Neutrophil (primary cell): ENCODE measurements at regions not wholly inside any gene's neighbourhood (a gene's known extent, or its start where the extent isn't known, plus 50 kb on each side); places are given as distances from the start of the nearest gene placed in this dataset.

Source experiments
- H3K27ac ChIP-seq: fragments of 200-600 bp; sonication (generic); 2 replicates; pipeline ENCODE4 v1.5.1; 2016; ENCODE audit warnings: mild to moderate bottlenecking, moderate library complexity
- H3K27me3 ChIP-seq: fragments of 200-600 bp; sonication (generic); 2 replicates; pipeline ENCODE4 v1.6.0; 2016; ENCODE audit warnings: mild to moderate bottlenecking
- H3K36me3 ChIP-seq: fragments of 200-600 bp; sonication (generic); 2 replicates; pipeline ENCODE4 v1.5.1; 2017
- H3K4me1 ChIP-seq, 2 experiments: fragments of 200-600 bp in 1 of 2; sonication (generic) in 1 of 2; 1 replicate in 1 of 2; 2 replicates in 1 of 2; pipeline versions ENCODE4 v1.5.1 to v1.6.1; 2013 to 2016; ENCODE audit warnings: low read depth in 1 of 2, low read length in 1 of 2, mild to moderate bottlenecking in 1 of 2, moderate library complexity in 1 of 2; ENCODE audit not compliant: control insufficient read depth in 1 of 2, insufficient read depth in 1 of 2
- H3K4me3 ChIP-seq, 2 experiments: fragments of 200-600 bp in 1 of 2; sonication (generic) in 1 of 2; 1 replicate in 1 of 2; 2 replicates in 1 of 2; pipeline ENCODE4 v1.5.1; 2013 to 2016; ENCODE audit warnings: low read depth in 1 of 2, low read length in 1 of 2, mild to moderate bottlenecking in 1 of 2, moderate library complexity in 1 of 2
- H3K9me3 ChIP-seq: fragments of 200-600 bp; sonication (generic); 2 replicates; pipeline ENCODE4 v1.5.1; 2016
- CTCF ChIP-seq: fragments of 200-600 bp; sonication (generic); IDR thresholded peaks from 2 replicates; pipeline ENCODE4 v1.5.1; 2016; ENCODE audit warnings: antibody characterized with exemption

- H3K27ac ChIP-seq: no peak overlapping the region
- TF ChIP-seq CTCF: no peak
- H3K27me3 ChIP-seq: no peaks in the 10 kb centered on the region
- H3K9me3 ChIP-seq: no peaks in the 10 kb centered on the region
- H3K4me1 ChIP-seq: no peaks in the 10 kb centered on the region
- no peaks in the 10 kb centered on the region for H3K36me3 ChIP-seq
- no peak overlapping the region for H3K4me3 ChIP-seq
These were observed 147.2 kb downstream of the AKR1D1 start for GRCh38 chr7:138223402-138223879.

- H3K36me3 ChIP-seq: no peaks in the 10 kb centered on the region
- no peak overlapping the region for H3K4me3 ChIP-seq
- no peak overlapping the region for H3K27ac ChIP-seq
- no peaks in the 10 kb centered on the region for H3K9me3 ChIP-seq
- TF ChIP-seq CTCF: no peak
- H3K27me3 ChIP-seq: no peaks in the 10 kb centered on the region
- H3K4me1 ChIP-seq: no peaks in the 10 kb centered on the region
These were observed 149.8 kb downstream of the AKR1D1 start for GRCh38 chr7:138226001-138226476.

GRCh38 chr7:138226745-138227279, 150.6 kb downstream of the AKR1D1 start:
- H3K4me1 ChIP-seq: no peaks in the 10 kb centered on the region
- no peaks in the 10 kb centered on the region for H3K9me3 ChIP-seq
- no peaks in the 10 kb centered on the region for H3K36me3 ChIP-seq
- no peak overlapping the region for H3K27ac ChIP-seq
- H3K4me3 ChIP-seq: no peak overlapping the region
- TF ChIP-seq CTCF: no peak
- H3K27me3 ChIP-seq: no peaks in the 10 kb centered on the region

- TF ChIP-seq CTCF: no peak
- Histone ChIP-seq H3K27me3 (no peaks in the 10 kb centered on the region), H3K9me3 (no peaks in the 10 kb centered on the region), H3K27ac (no peak overlapping the region), H3K36me3 (no peaks in the 10 kb centered on the region), H3K4me3 (no peak overlapping the region), H3K4me1 (no peaks in the 10 kb centered on the region)
These were observed 151.9 kb downstream of the AKR1D1 start for GRCh38 chr7:138228119-138228518.

GRCh38 chr7:138228769-138229168, 152.5 kb downstream of the AKR1D1 start:
- no peak for TF ChIP-seq CTCF
- H3K9me3 ChIP-seq: no peaks in the 10 kb centered on the region
- no peak overlapping the region for H3K4me3 ChIP-seq
- H3K4me1 ChIP-seq: no peaks in the 10 kb centered on the region
- H3K27ac ChIP-seq: no peak overlapping the region
- no peaks in the 10 kb centered on the region for H3K36me3 ChIP-seq
- H3K27me3 ChIP-seq: no peaks in the 10 kb centered on the region
